ENCODE measurements at regions not wholly inside any gene's neighbourhood (a gene's known extent, or its start where the extent isn't known, plus 50 kb on each side); places are given as distances from the start of the nearest gene placed in this dataset. TPM values are rescaled to one million over a fixed set of nuclear protein-coding genes. Genes with fewer than 3 reads are reported as not detected.

Small RNAs in the stretch of these regions (small RNA-seq; reads per million reads assigned to genes)
- gene AC009804.1 (not detected), gene RF00275 (not detected), gene RF00443 (not detected), gene RN7SL865P (not detected)

Data from HT1080 (cell line).